ENCODE measurements at regions not wholly inside any gene's neighbourhood (a gene's known extent, or its start where the extent isn't known, plus 50 kb on each side); places are given as distances from the start of the nearest gene placed in this dataset.

DNA sequence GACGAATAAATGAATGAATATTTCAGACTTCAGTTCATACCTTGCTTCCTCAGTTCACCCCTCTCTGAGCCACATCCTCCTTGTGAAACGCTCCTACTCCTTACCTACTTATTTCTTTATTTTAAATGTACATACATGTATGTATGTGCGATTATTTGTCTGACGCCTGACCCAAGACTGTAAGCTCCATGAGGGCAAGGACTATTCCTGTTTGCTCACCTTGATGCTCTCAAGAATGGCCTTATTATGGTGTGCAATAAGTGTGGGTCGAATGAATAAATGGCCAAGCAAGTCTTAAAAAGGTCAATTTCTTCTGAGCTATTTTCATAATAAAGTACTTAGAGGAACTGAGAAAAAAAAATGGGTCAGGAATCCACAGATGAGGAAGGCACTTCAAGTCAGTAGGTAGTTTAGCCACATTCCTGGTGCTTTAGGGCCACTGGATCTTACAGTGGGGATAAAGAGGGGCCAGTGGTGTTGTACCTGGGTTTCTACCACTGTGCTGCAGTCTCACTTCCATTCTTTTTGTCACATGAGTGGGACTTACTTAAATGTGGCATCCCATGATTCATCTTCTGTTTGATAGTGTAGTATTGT is 74.7 kb downstream of the SDC1 start:
- TF ChIP-seq, protein P1, sequence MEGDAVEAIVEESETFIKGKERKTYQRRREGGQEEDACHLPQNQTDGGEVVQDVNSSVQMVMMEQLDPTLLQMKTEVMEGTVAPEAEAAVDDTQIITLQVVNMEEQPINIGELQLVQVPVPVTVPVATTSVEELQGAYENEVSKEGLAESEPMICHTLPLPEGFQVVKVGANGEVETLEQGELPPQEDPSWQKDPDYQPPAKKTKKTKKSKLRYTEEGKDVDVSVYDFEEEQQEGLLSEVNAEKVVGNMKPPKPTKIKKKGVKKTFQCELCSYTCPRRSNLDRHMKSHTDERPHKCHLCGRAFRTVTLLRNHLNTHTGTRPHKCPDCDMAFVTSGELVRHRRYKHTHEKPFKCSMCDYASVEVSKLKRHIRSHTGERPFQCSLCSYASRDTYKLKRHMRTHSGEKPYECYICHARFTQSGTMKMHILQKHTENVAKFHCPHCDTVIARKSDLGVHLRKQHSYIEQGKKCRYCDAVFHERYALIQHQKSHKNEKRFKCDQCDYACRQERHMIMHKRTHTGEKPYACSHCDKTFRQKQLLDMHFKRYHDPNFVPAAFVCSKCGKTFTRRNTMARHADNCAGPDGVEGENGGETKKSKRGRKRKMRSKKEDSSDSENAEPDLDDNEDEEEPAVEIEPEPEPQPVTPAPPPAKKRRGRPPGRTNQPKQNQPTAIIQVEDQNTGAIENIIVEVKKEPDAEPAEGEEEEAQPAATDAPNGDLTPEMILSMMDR (IDR thresholded peaks at IDR 0.05; ENCODE audit: insufficient read depth, low read length, poor library complexity, severe bottlenecking), result no peak
- DNase-seq (ENCODE audit: extremely low read depth, insufficient read length), result no peak
- H3K4me3 ChIP-seq (replicated peaks; ENCODE audit: low read depth, low read length), result no peak overlapping the region
- no peaks in the 10 kb centered on the region for H3K27me3 ChIP-seq (replicated peaks; ENCODE audit: control insufficient read depth, insufficient read depth, low read length)
- no peaks in the 10 kb centered on the region for H3K36me3 ChIP-seq (ENCODE audit: control insufficient read depth, insufficient read depth, low read length)

DNA sequence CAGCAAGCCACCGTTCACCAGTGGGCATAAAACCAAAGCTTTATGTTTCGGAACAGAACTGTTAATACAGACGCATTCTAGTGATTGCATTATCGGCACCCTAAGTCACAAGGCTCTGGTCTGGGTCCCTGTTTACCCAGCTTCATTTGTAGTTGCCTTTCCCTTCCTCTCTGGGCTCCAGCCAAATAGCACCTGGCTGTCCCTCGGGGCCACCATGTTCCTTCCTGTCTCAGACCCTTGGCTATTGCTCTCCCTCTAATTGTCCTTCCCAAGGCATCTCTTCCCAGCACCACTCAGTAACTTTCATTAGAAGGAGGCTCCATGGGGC is 75.3 kb downstream of the SDC1 start:
- Histone ChIP-seq H3K36me3 (ENCODE audit: control insufficient read depth, insufficient read depth, low read length) (no peaks in the 10 kb centered on the region), H3K4me3 (replicated peaks; ENCODE audit: low read depth, low read length) (no peak overlapping the region), H3K27me3 (replicated peaks; ENCODE audit: control insufficient read depth, insufficient read depth, low read length) (no peaks in the 10 kb centered on the region)
- DNase-seq (ENCODE audit: extremely low read depth, insufficient read length), result no peak
- TF ChIP-seq, protein P1 (IDR thresholded peaks at IDR 0.05; ENCODE audit: insufficient read depth, low read length, poor library complexity, severe bottlenecking), result no peak

DNA sequence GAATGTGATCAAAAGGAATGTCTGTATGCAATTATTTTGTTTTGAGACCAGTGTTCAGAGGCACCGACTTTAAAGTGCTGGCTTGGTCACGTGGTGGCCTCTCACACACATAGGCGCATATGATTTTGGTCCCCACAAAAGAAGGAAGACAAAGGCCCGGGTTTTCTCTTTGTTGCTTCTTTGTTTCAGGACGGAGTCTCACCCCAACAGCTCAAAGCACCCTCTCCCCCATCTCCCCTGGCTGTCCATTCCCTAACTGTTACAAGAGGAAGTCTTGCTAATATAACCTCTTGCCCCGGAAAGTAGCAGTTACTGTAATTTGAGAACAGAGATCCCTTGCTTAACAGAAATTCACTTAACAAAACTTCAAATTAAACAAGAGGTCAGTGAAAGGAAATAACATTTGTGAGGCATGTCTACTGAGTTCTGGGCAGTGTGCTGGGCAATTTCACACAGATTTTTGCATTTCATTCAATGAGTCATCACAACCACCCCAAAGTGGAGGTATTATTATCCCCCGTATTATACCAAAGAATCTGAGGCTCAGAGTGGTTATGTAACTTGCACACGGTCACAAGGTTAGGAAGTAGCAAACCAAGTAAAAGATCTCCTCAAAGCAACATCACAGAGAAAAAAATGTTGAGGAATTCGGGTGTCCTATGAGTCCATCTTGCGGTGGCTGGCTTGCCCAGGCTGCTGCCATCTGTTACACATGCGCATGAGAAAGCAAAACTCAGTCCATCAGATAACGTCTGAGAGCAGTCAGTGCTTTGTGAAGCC is 75.8 kb downstream of the SDC1 start:
- Histone ChIP-seq H3K36me3 (ENCODE audit: control insufficient read depth, insufficient read depth, low read length) (no peaks in the 10 kb centered on the region), H3K4me3 (replicated peaks; ENCODE audit: low read depth, low read length) (no peak overlapping the region), H3K27me3 (replicated peaks; ENCODE audit: control insufficient read depth, insufficient read depth, low read length) (no peaks in the 10 kb centered on the region)
- no peak for DNase-seq (ENCODE audit: extremely low read depth, insufficient read length)
- TF ChIP-seq, protein P1 (IDR thresholded peaks at IDR 0.05; ENCODE audit: insufficient read depth, low read length, poor library complexity, severe bottlenecking), result no peak

DNA sequence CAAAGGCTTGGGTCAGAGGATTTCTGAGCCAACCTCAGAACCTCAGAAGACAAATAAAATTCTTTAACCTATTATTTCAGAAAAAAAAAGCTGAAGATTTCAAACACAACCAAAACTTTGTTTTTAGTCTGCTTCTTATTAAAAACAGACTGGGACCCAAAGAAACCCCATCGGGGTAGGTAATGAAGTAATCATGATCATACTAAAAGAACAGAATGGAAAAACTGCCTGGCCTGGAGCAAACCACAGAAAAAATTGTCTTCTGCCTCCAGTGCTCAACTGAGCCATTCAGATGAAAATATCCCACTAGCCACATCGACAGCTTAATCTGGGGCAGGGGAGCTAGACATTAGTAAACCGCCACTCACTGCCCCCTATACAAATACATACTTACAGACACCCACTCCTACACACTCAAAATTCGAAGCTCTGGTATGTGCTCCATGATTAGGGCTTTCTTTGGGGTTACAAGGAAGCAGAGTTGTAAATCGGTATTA is 76.5 kb downstream of the SDC1 start:
- Histone ChIP-seq H3K36me3 (ENCODE audit: control insufficient read depth, insufficient read depth, low read length) (no peaks in the 10 kb centered on the region), H3K27me3 (replicated peaks; ENCODE audit: control insufficient read depth, insufficient read depth, low read length) (no peaks in the 10 kb centered on the region), H3K4me3 (replicated peaks; ENCODE audit: low read depth, low read length) (no peak overlapping the region)
- DNase-seq (ENCODE audit: extremely low read depth, insufficient read length), result no peak
- TF ChIP-seq, protein P1 (IDR thresholded peaks at IDR 0.05; ENCODE audit: insufficient read depth, low read length, poor library complexity, severe bottlenecking), result no peak

DNA sequence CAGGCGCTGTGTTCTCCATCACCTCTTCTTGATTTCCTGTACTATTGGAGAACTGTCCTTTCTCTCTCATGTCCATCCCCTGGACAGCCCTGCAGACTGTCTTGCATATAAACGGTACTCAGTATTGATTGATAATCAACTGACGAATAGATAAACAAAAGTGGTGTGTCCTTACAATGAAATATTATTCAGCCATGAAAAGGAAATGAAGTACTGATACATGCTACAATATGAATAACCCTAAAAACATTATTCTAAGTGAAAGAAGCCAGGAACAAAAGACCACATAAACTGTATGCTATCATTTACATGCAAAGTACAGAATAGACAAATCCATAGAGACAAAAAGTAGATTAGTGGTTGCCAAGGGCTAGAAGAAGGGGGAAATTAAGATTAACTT is 77.6 kb downstream of the SDC1 start:
- Histone ChIP-seq H3K4me3 (replicated peaks; ENCODE audit: low read depth, low read length) (no peak overlapping the region), H3K27me3 (replicated peaks; ENCODE audit: control insufficient read depth, insufficient read depth, low read length) (no peaks in the 10 kb centered on the region), H3K36me3 (ENCODE audit: control insufficient read depth, insufficient read depth, low read length) (no peaks in the 10 kb centered on the region)
- DNase-seq (ENCODE audit: extremely low read depth, insufficient read length), result no peak
- TF ChIP-seq, protein P1 (IDR thresholded peaks at IDR 0.05; ENCODE audit: insufficient read depth, low read length, poor library complexity, severe bottlenecking), result no peak

Measured in GM06990 (cell line).